ENCODE measurements at regions not wholly inside any gene's neighbourhood (a gene's known extent, or its start where the extent isn't known, plus 50 kb on each side); places are given as distances from the start of the nearest gene placed in this dataset.
A peak's percentile ranks its signal among the peaks of the same experiment; 100 is the strongest.

- H3K4me1 ChIP-seq (ENCODE audit: low read depth), result no peaks in the 10 kb centered on the region
- no peak overlapping the region for H3K4me3 ChIP-seq
- DNase-seq (no peak), ATAC-seq (no peak)
- intact Hi-C loops (cut with DNase I, micrococcal nuclease), result no loop called here
- no peaks in the 10 kb centered on the region for H3K9me3 ChIP-seq
- no peaks in the 10 kb centered on the region for H3K36me3 ChIP-seq (ENCODE audit: low read depth)
- no peak for TF ChIP-seq CTCF (IDR thresholded peaks at IDR 0.05)
These were observed 65.3 kb downstream of the FZD1 start for GRCh38 chr7:91329571-91329970.

- H3K4me1 ChIP-seq (ENCODE audit: low read depth), result no peaks in the 10 kb centered on the region
- no peak overlapping the region for H3K4me3 ChIP-seq
- DNase-seq (no peak), ATAC-seq (no peak)
- H3K36me3 ChIP-seq (ENCODE audit: low read depth), result no peaks in the 10 kb centered on the region
- no peak for TF ChIP-seq CTCF (IDR thresholded peaks at IDR 0.05)
- intact Hi-C loops (cut with DNase I, micrococcal nuclease), result no loop called here
- no peaks in the 10 kb centered on the region for H3K9me3 ChIP-seq
These were observed 66.1 kb downstream of the FZD1 start for GRCh38 chr7:91330191-91330808.

GRCh38 chr7:91330866-91331265 is 66.6 kb downstream of the FZD1 start:
- DNase-seq, result peak in 1 of 3 donors; percentile 12
- intact Hi-C loops (cut with DNase I, micrococcal nuclease), result no loop called here
- TF ChIP-seq CTCF (IDR thresholded peaks at IDR 0.05), result no peak
- no peak for ATAC-seq
- no peaks in the 10 kb centered on the region for H3K36me3 ChIP-seq (ENCODE audit: low read depth)
- H3K4me3 ChIP-seq, result no peak overlapping the region
- no peaks in the 10 kb centered on the region for H3K4me1 ChIP-seq (ENCODE audit: low read depth)
- H3K9me3 ChIP-seq, result no peaks in the 10 kb centered on the region

GRCh38 chr7:91336106-91336505 is 71.9 kb downstream of the FZD1 start:
- Histone ChIP-seq H3K9me3 (no peaks in the 10 kb centered on the region), H3K4me3 (no peak overlapping the region), H3K36me3 (ENCODE audit: low read depth) (no peaks in the 10 kb centered on the region), H3K4me1 (ENCODE audit: low read depth) (no peaks in the 10 kb centered on the region)
- ATAC-seq, result no peak
- TF ChIP-seq CTCF (IDR thresholded peaks at IDR 0.05), result no peak
- intact Hi-C loops (cut with DNase I, micrococcal nuclease), result no loop called here
- DNase-seq, result no peak

- Histone ChIP-seq H3K36me3 (ENCODE audit: low read depth) (no peaks in the 10 kb centered on the region), H3K4me1 (ENCODE audit: low read depth) (no peaks in the 10 kb centered on the region), H3K9me3 (no peaks in the 10 kb centered on the region), H3K4me3 (no peak overlapping the region)
- intact Hi-C loops (cut with DNase I, micrococcal nuclease), result no loop called here
- no peak for ATAC-seq
- no peak for TF ChIP-seq CTCF (IDR thresholded peaks at IDR 0.05)
- no peak for DNase-seq
These were observed 74.2 kb downstream of the FZD1 start for GRCh38 chr7:91338226-91339020.
